ENCODE measurements at regions not wholly inside any gene's neighbourhood (a gene's known extent, or its start where the extent isn't known, plus 50 kb on each side); places are given as distances from the start of the nearest gene placed in this dataset.

GRCh38 chr22:49616356-49617231 is 211.1 kb downstream of the BRD1 start:
- ATAC-seq (ENCODE audit: low read depth): no peak
- peak; percentile 32 for DNase-seq (ENCODE audit: low spot score)
- Histone ChIP-seq H3K27me3 (ENCODE audit: insufficient read depth, poor library complexity, severe bottlenecking) (peaks cover 3% of the 10 kb centered on the region), H3K27ac (ENCODE audit: poor library complexity, severe bottlenecking) (no peak overlapping the region), H3K4me1 (ENCODE audit: insufficient read depth, poor library complexity, severe bottlenecking) (no peaks in the 10 kb centered on the region), H3K4me3 (ENCODE audit: severe bottlenecking) (no peak overlapping the region), H3K9me3 (ENCODE audit: severe bottlenecking) (no peaks in the 10 kb centered on the region), H3K36me3 (ENCODE audit: low read depth) (no peaks in the 10 kb centered on the region)
- no peak for TF ChIP-seq CTCF (IDR thresholded peaks at IDR 0.05; ENCODE audit: poor library complexity, severe bottlenecking)

GRCh38 chr22:49614966-49615965 is 212.4 kb downstream of the BRD1 start:
- ATAC-seq (ENCODE audit: low read depth): no peak
- no peaks in the 10 kb centered on the region for H3K36me3 ChIP-seq (ENCODE audit: low read depth)
- H3K27ac ChIP-seq (ENCODE audit: poor library complexity, severe bottlenecking): no peak overlapping the region
- no peaks in the 10 kb centered on the region for H3K4me1 ChIP-seq (ENCODE audit: insufficient read depth, poor library complexity, severe bottlenecking)
- no peak overlapping the region for H3K4me3 ChIP-seq (ENCODE audit: severe bottlenecking)
- H3K27me3 ChIP-seq (ENCODE audit: insufficient read depth, poor library complexity, severe bottlenecking): no peaks in the 10 kb centered on the region
- no peaks in the 10 kb centered on the region for H3K9me3 ChIP-seq (ENCODE audit: severe bottlenecking)
- DNase-seq (ENCODE audit: low spot score): peak; percentile 48
- TF ChIP-seq CTCF (IDR thresholded peaks at IDR 0.05; ENCODE audit: poor library complexity, severe bottlenecking): no peak

GRCh38 chr22:49613511-49614270 is 214.0 kb downstream of the BRD1 start:
- H3K36me3 ChIP-seq (ENCODE audit: low read depth): no peaks in the 10 kb centered on the region
- TF ChIP-seq CTCF (IDR thresholded peaks at IDR 0.05; ENCODE audit: poor library complexity, severe bottlenecking): no peak

GRCh38 chr22:49613108-49613507 is 214.6 kb downstream of the BRD1 start:
- no peaks in the 10 kb centered on the region for H3K27me3 ChIP-seq (ENCODE audit: insufficient read depth, poor library complexity, severe bottlenecking)
- no peak for TF ChIP-seq CTCF (IDR thresholded peaks at IDR 0.05; ENCODE audit: poor library complexity, severe bottlenecking)

More at GRCh38 chr22:49613511-49614270, 214.0 kb downstream of the BRD1 start:
- Histone ChIP-seq H3K4me3 (ENCODE audit: severe bottlenecking) (no peak overlapping the region), H3K4me1 (ENCODE audit: insufficient read depth, poor library complexity, severe bottlenecking) (no peaks in the 10 kb centered on the region), H3K27ac (ENCODE audit: poor library complexity, severe bottlenecking) (no peak overlapping the region), H3K27me3 (ENCODE audit: insufficient read depth, poor library complexity, severe bottlenecking) (no peaks in the 10 kb centered on the region), H3K9me3 (ENCODE audit: severe bottlenecking) (no peaks in the 10 kb centered on the region)
- DNase-seq (ENCODE audit: low spot score) (no peak), ATAC-seq (ENCODE audit: low read depth) (no peak)

More at GRCh38 chr22:49613108-49613507, 214.6 kb downstream of the BRD1 start:
- ATAC-seq (ENCODE audit: low read depth) (no peak), DNase-seq (ENCODE audit: low spot score) (peak; percentile 28)
- no peaks in the 10 kb centered on the region for H3K9me3 ChIP-seq (ENCODE audit: severe bottlenecking)
- H3K4me1 ChIP-seq (ENCODE audit: insufficient read depth, poor library complexity, severe bottlenecking): no peaks in the 10 kb centered on the region
- H3K27ac ChIP-seq (ENCODE audit: poor library complexity, severe bottlenecking): no peak overlapping the region
- H3K36me3 ChIP-seq (ENCODE audit: low read depth): no peaks in the 10 kb centered on the region
- no peak overlapping the region for H3K4me3 ChIP-seq (ENCODE audit: severe bottlenecking)
